Astrocyte of the hippocampus (primary cell): ENCODE measurements at regions not wholly inside any gene's neighbourhood (a gene's known extent, or its start where the extent isn't known, plus 50 kb on each side); places are given as distances from the start of the nearest gene placed in this dataset.
A peak's percentile ranks its signal among the peaks of the same experiment; 100 is the strongest.

Experiments used
- DNase-seq: peaks from one replicate; pipeline ENCODE4 v3.0.0; 2011; ENCODE audit warnings: low read depth, low spot score

DNA sequence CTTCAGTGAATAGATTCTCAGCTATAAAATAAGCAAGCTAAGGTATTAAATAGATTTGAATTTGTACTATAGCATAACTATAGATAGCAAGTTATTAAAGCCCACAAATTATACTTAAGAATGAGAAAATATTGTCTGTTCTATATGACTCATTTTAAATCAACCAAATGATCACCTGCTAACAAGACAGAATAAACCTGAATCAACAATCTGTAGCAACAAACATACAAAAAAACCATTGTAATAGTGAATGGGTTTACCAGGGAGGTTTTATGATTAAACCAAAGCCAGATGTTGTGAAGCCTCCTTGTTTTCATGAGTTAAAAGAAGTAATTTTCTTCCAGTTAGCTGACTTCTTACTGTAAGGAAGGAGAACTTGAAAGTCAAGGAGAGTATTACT, 71.9 kb upstream of the HTR1B start:
- DNase-seq: no peak

DNA sequence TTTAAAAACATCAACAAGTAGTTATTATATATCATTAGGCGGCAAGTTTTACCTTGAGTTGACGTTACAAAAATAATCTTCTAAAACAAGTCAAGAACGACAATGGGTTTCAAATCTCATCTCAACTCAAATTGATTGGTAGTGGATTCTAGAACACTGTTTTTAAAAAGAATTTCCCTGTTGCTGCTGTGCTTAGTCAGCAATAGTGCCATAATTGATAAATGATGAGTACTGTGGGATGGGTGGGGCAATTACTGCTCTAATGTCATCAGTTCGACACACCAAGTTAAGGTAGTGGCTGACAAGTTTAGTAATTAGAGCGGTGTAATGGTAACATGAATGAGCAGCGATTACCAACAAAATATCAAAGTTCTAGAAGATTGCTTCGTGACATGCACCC, 73.4 kb upstream of the HTR1B start:
- no peak for DNase-seq

DNA sequence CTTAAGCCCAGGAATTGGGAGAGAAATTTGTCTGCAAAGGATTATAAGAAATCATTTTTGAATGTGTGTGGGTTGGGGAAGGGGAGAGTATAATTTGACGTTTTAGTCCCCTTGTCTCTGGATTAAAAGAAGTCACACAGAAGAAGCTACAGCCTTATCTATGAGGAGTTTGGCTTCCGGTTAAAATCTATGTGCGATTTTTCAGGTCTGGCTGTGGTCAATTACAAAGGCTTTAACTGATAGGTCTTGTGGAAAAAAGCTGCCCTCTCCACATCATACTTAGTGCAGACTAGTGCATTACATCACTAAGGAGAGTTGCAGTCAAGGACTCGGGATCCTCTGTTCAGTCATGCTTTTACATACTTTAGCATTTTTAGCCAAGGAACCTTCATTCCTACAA, 80.3 kb upstream of the HTR1B start:
- DNase-seq: no peak

DNA sequence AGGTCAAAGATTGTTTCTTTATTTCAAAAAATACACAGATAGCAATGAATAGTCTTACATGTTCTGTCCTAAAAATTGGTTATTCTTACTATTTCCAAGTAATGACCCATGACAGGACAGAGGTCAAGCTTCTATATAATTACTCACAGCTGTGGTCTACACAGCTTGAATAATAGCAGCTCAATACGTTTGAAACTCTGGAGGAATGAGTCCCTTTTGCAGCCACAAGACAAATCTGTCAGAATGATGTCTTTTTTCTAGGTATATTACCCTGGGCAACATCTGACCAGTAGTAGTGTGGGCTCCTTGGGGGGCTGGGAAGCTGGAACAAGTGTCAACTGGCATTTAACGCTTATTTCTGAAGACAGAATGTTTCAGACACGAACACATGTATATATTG, 84.9 kb upstream of the HTR1B start:
- no peak for DNase-seq

DNA sequence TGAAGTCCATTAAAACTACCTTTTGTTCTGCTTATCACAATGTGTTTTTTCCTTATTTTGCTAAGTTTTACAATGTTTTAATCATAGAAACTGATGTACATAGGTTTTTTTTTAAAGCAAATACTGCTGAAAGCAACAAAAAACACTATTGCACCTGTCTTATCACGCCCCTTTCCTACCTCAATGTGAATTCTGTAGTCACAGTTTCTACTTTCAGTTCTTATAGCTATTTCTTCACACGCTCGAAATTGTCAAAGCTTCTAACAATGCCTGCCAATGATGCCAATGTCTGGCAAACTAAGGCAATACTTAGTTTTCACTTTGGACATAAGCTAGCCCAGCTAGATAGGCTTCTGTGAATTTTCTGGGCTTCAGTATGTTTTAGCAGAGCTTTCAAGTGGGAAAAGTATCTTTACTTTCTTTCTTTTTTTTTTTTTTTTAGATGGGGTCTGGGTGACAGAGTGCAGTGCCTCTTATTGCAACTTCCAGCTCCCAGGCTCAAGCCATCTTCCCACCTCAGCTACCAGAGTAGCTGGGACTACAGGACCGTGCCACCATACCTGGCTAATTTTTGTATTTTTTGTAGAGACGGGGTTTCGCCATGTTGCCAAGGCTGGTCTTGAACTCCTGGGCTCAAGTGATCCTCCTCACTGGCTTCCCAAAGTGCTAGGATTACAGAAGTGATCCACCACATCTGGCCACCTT, 85.5 kb upstream of the HTR1B start:
- DNase-seq: no peak

DNA sequence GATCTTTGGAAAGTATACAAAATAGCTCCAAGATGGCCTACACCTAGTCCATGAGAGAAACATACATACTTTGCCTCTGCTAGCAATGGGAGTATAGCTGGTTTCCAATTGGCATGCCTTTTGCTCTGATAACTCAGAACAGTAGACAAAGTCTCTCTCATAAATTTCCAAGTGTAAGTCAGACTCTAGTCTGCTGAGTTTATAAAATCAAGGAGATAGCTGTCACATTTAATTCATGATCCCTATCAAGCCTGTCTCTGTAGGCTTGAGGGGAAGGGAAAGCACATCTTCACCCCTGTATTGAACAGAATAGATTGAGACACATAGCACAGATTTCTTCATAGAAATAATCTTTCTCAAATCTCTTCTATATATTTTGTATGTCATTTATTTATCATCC, 87.8 kb upstream of the HTR1B start:
- no peak for DNase-seq

DNA sequence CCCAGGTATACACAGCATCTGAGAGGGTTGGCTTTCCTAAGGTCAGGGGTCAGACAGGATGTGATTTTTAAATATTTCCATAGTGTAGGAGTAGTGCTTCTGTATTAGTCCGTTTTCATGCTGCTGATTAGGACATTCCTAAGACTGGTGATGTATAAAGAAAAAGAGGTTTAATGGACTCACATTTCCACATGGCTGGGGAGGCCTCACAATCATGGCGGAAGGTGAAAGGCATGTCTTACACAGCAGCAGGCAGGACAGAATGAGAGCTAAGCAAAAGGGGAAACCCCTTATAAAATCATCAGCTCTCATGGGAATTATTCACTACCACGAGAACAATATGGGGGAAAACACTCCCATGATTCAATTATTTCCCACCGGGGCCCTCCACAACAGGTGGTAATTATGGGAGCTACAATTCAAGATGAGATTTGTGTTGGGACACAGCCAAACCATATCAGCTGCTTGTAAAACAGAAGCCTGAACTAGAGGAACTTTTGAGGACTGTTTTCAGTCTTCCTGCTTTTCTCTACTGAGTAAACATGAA, 91.0 kb upstream of the MEI4 start:
- DNase-seq: peak; percentile 1

DNA sequence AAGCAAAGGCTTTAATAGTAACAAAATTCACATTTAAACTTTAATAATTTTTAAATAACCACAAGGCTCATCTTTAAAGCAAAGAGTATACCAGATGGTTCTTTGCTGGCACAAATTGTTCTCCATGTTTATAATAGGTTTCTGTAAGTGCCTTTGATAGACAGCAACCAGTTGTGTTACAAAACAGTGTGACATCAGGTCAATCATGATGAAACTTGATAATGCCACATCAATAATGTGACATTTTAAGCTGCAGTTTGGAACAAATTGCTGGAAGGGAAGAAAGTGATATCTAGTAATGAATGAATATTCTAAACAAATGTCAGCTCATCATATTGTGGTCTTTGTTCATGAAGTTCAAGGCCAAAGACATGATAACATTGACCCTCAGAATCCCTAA, 87.5 kb upstream of the MEI4 start:
- DNase-seq: no peak

DNA sequence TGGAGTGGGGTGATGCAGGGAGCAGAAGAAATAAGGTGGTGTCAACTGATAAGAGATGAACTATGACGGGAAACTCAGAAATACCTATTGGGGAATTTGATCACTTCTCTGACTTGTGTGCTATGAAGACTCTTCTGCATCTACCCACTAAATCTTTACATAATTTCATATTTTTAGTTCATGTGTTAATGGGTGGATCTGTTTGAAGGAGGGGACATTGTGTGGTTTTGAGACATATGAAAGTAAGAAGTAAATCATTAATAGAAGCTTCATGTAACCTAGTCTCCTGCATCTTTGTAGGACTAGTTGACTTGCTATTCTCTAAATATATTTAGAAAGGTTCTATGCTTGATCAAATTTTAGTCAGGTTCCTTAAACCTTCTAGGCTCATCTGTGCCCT, 86.6 kb upstream of the MEI4 start:
- DNase-seq: no peak

DNA sequence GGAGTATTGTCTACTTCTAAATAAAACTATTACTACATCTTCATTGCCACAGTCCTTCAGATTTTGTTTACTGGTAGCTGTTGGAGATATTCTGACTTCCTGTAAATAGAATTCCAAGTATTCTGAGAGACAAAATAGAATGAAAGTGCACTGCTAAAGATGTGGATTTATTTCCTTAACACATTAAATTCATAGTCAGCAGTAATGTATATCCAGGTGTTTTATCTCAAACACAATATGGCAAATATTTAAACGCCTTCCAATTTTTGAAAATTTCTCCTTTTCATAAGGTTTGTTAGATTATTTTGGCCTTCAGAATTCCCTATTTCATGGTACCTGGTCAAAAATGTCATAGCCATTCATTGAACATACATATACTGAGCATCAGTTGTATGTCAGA, 84.3 kb upstream of the MEI4 start:
- DNase-seq: no peak

DNA sequence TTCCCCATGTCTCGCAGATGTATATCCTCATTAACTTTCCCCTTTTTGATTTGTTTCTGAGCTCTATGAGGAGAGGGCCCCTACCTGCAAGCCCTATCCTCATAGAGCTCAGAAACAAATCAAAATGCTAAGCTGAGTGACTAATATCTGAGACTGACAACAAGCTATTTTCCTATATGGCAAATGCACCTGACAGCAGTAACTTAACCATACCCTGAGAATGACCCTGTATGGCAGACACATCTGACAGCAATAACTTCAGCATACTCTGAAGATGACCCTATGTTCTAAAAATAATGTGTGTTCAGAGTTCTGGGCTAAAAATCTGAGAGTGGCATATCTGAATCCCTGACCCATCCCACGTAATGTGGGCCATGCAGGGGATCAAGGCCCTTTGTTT, 79.0 kb upstream of the MEI4 start:
- DNase-seq: no peak

DNA sequence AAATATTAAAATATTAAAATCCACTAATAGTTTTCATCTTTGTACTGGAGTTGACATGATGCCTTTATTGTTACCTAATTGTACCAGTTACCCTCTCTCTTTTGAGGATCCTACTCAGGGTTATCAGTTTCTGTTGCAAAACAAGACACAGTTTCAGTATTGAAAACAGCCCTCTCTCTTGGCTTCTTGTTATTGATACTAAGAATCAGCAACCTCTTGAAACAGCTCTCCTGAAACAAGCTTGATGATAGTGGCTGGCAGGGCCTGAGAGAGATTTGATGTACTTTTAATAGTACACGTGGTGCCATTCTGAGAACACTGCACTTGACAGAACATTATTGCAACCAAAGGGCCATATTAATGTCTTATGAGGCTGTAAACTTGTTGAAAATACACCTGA, 64.9 kb upstream of the MEI4 start:
- DNase-seq: no peak
